NCI-H82 treated with DMSO at 0.1 percent for 48 hours (cell line): ENCODE measurements at regions not wholly inside any gene's neighbourhood (a gene's known extent, or its start where the extent isn't known, plus 50 kb on each side); places are given as distances from the start of the nearest gene placed in this dataset.
"Not testable (repeated sequence)": the region's sequence is repeated elsewhere in the genome, so short reads cannot be mapped to it uniquely, and the experiment has no call there.

ENCODE experiments used
- DNase-seq: peaks from one replicate; lab custom pipeline; 2025; ENCODE audit not compliant: unreplicated experiment; lab: John Stamatoyannopoulos, UW

DNA sequence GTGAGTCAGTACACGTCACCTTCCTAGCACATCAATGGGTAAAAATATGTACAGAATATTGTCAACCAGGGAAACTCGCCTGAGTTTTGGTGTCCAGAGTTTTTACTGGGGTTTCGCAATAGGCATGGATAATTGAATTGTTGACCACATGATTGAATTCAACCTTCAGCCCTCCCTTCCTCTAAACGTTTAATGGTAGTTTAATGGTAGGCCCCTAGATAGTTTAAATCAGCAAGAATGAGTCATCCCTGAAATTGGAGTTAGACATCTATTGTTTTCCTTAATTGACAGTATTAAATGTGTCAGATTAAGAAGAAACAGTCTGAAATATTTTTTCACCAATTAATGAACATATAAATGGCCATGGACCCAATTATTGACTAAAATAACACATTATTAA lies 57.8 kb upstream of the CACNA2D1 start:
- no peak for DNase-seq

DNA sequence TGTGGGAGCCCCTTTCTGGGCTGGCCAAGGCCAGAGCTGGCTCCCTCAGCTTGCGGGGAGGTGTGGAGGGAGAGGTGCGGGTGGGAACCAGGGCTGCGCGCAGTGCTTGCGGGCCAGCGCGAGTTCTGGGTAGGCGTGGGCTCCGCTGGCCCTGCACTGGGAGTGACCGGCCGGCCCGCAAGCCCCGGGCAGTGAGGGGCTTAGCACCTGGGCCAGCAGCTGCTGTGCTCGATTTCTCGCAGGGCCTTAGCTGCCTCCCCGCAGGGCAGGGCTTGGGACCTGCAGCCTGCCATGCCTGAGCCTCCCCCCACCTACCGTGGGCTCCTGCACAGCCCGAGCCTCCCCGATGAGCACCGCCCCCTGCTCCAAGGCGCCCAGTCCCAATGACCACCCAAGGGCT lies 56.0 kb upstream of the CACNA2D1 start:
- not testable (repeated sequence) for DNase-seq

DNA sequence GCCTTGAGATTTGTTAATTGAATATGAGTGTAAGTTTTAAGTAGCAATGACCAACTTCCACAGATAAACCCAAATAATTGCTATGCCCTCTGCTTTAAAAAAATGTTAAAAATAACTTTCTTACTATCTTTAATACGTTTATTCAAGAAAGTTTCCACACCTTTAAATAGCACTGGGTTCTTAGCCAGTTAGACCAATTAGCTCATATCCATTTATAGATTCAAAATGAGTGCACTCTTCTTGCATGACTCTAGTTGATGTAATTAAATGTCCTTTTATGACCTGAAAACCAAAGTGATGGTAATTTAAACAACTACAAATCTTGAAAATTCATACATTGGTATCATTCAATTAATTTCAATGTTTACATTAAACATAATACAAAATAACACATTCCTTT lies 50.8 kb upstream of the CACNA2D1 start:
- DNase-seq: no peak
